ENCODE measurements at regions not wholly inside any gene's neighbourhood (a gene's known extent, or its start where the extent isn't known, plus 50 kb on each side); places are given as distances from the start of the nearest gene placed in this dataset.

- TF ChIP-seq POLR2AphosphoS5 (IDR thresholded peaks at IDR 0.05) (no peak), CTCF (IDR thresholded peaks at IDR 0.05) (no peak)
Observed at GRCh38 chr4:164616961-164617360, 137.0 kb upstream of the SMIM31 start.

Measured in stomach (tissue), 4 donors.